ENCODE measurements at regions not wholly inside any gene's neighbourhood (a gene's known extent, or its start where the extent isn't known, plus 50 kb on each side); places are given as distances from the start of the nearest gene placed in this dataset.

GRCh38 chr3:118809696-118810498 lies 224.7 kb downstream of the IGSF11 start:
- no peak overlapping the region for H3K4me3 ChIP-seq (ENCODE audit: low read depth, low read length)
- no peak for TF ChIP-seq CTCF (IDR thresholded peaks at IDR 0.05; ENCODE audit: low read depth, low read length)
- TF ChIP-seq MYC (IDR thresholded peaks at IDR 0.05; ENCODE audit: low read depth, low read length) = no peak
- TF ChIP-seq MAX (IDR thresholded peaks at IDR 0.05; ENCODE audit: low read depth, low read length) = no peak
- TF ChIP-seq POLR2A (IDR thresholded peaks at IDR 0.05; ENCODE audit: extremely low read depth, insufficient read length) = no peak
- DNase-seq (ENCODE audit: low read depth) = no peak

DNA sequence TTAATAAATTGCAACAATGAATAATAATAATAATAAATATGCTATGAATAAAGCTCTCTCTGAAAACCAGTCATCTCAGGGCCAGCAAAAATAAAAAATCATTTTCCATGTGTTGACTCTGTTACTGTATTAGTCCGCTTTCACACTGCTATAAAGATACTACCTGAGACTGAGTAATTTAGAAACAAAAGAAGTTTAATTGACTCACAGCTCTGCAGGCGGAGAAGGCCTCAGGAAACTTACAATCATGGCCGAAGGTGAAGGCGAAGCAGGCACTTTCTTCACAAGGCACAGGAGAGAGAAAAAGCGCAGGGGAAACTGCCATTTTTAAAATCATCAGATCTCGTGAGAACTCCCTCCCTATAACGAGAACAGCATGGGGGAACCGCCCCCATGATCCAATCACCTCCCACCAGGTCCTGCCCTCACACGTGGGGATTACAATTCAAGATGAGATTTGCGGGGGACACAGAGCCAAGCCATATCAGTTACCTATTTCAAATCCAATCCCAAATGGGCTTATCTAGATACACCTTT lies 224.1 kb downstream of the IGSF11 start:
- no peak for TF ChIP-seq MYC (IDR thresholded peaks at IDR 0.05; ENCODE audit: low read depth, low read length)
- TF ChIP-seq MAX (IDR thresholded peaks at IDR 0.05; ENCODE audit: low read depth, low read length) = no peak
- no peak for TF ChIP-seq POLR2A (IDR thresholded peaks at IDR 0.05; ENCODE audit: extremely low read depth, insufficient read length)
- TF ChIP-seq CTCF (IDR thresholded peaks at IDR 0.05; ENCODE audit: low read depth, low read length) = no peak
- no peak for DNase-seq (ENCODE audit: low read depth)
- H3K4me3 ChIP-seq (ENCODE audit: low read depth, low read length) = no peak overlapping the region

DNA sequence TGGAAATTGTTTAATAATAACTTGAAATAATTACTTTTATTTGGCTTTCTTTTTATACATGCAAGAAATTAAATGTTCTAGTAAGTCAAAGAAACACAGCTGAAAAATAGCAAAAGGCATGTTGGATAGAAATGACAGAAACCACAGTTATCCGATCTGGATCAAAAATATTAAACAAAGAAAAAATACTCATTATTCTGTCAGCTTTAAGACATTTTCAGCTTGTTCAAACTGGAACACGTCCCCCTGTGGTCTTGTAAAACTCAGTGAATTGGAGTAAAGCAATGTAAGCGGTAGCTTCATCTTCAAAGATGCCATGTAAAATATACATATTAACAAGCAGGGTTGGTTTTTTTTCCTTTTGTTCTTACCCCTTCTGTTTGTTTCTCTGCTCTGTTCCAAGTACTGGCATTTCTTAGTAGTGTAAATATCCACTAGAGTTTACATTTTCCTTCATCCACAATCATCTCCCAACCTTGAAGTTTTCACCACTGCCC lies 223.4 kb downstream of the IGSF11 start:
- H3K4me3 ChIP-seq (ENCODE audit: low read depth, low read length) = no peak overlapping the region
- TF ChIP-seq CTCF (IDR thresholded peaks at IDR 0.05; ENCODE audit: low read depth, low read length) = no peak
- TF ChIP-seq MAX (IDR thresholded peaks at IDR 0.05; ENCODE audit: low read depth, low read length) = no peak
- no peak for TF ChIP-seq MYC (IDR thresholded peaks at IDR 0.05; ENCODE audit: low read depth, low read length)
- TF ChIP-seq POLR2A (IDR thresholded peaks at IDR 0.05; ENCODE audit: extremely low read depth, insufficient read length) = no peak
- DNase-seq (ENCODE audit: low read depth) = no peak

- no peak for TF ChIP-seq POLR2A (IDR thresholded peaks at IDR 0.05; ENCODE audit: extremely low read depth, insufficient read length)
- no peak for TF ChIP-seq MYC (IDR thresholded peaks at IDR 0.05; ENCODE audit: low read depth, low read length)
- no peak for TF ChIP-seq MAX (IDR thresholded peaks at IDR 0.05; ENCODE audit: low read depth, low read length)
- no peak for TF ChIP-seq CTCF (IDR thresholded peaks at IDR 0.05; ENCODE audit: low read depth, low read length)
- DNase-seq (ENCODE audit: low read depth) = no peak
- H3K4me3 ChIP-seq (ENCODE audit: low read depth, low read length) = no peak overlapping the region
Observed at GRCh38 chr3:118813472-118813871, 221.2 kb downstream of the IGSF11 start.

- TF ChIP-seq CTCF (IDR thresholded peaks at IDR 0.05; ENCODE audit: low read depth, low read length) = peak; percentile 76
- no peak for TF ChIP-seq POLR2A (IDR thresholded peaks at IDR 0.05; ENCODE audit: extremely low read depth, insufficient read length)
- no peak overlapping the region for H3K4me3 ChIP-seq (ENCODE audit: low read depth, low read length)
- peak; percentile 63 for DNase-seq (ENCODE audit: low read depth)
Observed at GRCh38 chr3:118817748-118818165, 216.9 kb downstream of the IGSF11 start.
